Cerebellar cortex (tissue), 1 donor: ENCODE measurements at regions not wholly inside any gene's neighbourhood (a gene's known extent, or its start where the extent isn't known, plus 50 kb on each side); places are given as distances from the start of the nearest gene placed in this dataset.
A peak's percentile ranks its signal among the peaks of the same experiment; 100 is the strongest.
"Not testable (repeated sequence)": the region's sequence is repeated elsewhere in the genome, so short reads cannot be mapped to it uniquely, and the experiment has no call there.

ENCODE experiments used
- DNase-seq: peaks from one replicate; pipeline ENCODE4 v3.0.0-alpha.2; 2015; ENCODE audit warnings: low spot score

DNA sequence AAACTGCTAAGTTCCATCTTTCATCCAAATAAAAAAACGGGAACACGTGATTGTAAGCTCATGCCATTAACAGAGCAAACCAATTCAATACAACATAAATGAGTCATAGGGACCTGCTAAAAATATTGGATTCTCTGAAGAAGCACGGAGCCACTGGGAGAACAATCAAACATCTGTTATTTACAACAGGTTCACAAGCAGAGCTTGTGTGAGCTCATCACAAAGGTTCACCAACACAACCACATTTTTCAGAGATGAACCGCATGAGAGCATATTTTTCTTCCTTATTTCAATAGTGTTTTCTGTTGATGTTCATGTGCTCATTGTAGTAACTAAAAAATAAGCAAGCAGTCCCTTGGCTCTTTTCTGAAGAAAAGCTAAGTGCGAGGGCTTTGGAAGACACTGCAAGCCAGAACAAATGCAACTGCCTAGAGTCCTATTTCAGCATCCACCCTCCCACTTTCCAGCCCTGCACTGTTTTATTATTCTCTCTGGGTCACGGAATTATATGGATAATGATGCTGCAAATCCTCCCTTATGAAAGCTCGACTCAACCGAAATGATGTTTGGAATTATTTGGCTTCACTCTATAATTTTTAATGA, 545.8 kb downstream of the LIG4 start:
- DNase-seq, result no peak

DNA sequence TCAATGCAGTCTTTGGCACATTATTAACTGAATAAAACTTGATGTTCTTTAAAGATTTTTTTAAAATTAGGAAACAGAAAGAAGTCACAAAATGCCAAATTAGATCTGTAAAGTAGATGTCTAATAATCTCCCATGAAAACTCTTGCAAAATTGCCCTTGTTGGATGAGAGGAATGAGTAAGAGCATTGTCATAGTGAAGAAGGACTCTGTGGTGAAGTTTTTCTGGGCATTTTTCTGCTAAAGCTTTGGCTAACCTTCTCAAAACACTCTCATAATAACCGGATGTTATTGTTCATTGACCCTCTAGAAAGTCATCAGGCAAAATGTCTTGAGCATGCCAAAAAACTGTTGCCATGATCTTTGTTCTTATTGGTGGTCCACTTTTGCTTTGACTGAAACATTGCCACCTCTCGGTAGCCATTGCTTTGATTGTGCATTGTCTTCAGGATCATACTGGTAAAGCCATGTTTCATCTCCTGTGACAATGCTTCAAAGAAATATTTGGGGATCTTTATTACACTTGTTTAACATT, 549.3 kb downstream of the LIG4 start:
- DNase-seq, result no peak

DNA sequence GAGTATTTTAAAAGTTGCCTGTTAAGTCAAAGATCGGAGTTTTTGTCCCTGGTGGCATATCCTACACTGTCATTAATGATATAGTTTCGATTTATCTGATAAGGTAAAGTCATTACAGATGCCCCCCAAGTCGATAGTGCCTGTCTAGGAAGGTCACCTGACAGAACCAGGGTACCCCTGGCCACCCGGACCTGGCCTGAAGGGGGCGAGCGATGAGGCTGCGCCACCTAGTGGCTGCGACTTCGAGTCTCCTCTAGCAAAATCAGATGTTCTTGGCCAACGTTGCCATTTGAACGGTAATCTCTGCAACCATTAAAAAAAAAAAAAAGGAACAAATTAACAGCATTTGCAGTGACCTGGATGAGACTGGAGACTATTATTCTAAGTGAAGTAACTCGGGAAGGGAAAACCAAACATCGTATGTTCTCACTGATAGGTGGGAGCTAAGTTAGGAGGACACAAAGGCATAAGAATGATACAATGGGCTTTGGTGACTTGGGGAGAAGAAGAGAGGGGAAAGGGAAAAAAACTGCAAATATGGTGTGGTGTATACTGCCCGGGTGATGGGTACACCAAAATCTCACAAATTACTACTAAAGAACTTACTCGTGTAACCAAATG, 565.1 kb downstream of the LIG4 start:
- DNase-seq, result peak; percentile 54

DNA sequence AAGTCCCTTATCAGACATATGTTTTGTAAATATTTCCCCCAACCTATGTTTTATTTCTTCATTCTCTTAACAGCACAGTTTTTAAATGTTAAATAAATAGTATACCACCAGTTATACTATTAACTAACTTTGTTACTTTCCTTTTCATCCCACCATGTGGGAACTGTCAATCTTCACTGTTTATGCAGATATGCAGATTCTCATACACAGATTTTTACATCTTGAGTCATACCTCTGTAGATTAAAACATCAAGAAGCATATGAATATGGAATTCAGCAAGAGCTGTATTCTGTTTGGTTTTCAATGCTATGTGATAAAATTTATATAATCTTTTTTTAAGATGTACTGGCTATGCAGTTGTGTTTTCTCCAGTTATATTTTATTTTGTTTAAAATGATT, 566.3 kb downstream of the LIG4 start:
- no peak for DNase-seq

DNA sequence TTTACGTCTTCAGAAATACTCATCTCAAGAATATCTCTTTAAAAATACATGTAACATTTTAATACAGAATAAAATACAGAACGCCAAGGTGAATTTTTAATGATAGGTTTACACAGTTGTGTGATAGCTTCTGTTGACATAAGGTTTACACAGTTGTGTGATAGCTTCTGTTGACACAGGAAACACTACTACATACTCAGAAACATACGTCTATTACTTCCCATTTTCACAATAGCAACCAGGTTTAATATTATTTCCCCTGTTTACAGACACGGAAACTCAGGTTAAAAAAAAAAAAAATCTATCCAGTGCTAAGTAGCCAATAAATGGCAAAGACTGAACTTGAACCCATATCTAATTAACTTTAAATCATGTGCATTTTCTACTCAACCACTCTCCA, 571.2 kb downstream of the LIG4 start:
- DNase-seq, result no peak

DNA sequence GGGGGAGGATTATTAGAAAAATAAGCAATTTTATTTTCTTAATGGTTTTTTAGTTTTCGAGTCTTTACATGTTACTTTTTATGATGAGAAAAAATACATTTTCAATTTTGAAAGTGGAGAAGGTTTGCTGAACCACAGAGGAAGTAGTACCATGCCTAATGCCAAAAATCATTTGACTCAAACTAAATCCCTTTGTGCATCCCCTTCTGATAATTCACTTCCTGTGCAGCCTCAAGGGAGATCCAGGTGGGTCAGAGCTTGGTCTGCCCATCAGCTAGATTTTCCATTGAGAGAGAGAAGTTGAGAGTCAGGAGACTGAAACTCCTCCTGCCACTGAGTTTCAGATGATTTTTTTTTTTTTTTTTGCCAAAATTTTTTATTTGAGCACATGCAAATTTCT, 571.7 kb downstream of the LIG4 start:
- no peak for DNase-seq

DNA sequence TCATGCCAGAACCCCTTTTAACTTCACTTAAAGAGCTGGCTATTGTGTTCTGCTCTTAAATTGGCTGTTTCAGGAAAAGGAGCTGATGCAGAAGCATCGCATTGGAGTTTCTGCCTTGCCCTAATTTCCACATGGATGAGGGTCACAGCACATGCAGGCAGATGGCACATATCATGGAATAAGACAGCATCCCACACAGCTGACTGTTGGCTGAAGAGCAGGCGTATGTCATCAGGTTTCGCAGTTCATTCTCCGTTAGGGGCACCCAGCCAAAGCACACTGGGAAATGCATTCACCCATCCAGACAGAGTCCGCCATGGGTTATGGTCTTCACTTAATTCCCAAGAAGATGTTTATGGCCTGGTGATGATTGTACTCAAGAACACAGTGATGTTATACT, 572.5 kb downstream of the LIG4 start:
- peak; percentile 88 for DNase-seq

DNA sequence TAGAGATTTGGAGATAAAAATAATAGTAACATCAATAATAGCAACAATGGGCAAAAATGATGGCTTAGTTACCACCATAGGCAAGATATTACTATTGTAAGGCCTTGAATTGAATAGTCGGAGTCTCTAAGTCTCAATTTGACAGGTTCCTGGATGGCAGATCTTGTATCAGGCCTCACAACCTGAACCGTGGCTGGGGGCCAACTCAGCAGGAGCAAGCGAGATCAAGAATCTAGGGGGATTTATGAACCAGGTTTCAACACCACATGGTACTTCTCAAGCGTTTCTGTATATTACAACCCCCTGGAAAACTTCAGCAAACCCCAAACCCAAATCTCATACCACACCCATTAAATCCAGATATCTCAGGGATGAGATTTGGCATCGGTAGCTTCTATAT, 573.8 kb downstream of the LIG4 start:
- peak; percentile 70 for DNase-seq

DNA sequence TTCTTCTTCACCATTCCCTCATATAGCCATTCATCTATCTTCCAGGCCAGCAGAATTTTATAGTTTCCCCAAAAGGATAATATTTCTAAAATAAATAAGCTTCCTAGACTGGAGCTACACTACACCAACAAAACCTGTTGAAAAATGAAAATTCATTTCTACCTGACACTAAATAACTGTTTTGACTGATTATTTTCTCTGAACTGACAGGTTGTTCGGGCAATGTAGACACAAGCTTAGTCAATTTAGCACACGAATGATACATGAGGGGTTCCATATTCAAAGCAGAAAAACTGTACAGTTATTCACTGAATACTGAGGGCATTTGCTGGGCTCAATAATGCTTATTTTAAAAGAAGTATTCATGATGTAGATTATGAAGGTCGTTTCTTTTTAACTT, 589.7 kb downstream of the LIG4 start:
- DNase-seq, result no peak

DNA sequence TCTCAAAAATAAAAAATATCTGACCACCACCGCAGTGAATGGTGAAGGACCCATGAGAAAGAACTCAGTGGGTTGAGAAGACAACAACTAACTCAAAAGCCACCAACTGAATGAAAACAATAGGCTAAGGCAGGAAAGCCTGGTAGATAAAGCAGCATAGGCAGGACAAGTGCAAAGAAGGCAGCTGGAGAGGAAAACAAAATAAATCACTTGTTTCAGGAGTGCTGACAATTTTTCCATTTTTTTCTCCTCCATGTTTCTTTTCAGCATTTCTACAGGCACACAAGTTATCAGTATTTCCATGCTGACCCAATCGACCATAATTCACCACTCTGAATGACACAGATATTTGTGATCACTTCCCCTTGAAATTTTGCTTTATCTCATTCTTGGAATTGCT, 597.8 kb downstream of the LIG4 start:
- DNase-seq, result no peak

DNA sequence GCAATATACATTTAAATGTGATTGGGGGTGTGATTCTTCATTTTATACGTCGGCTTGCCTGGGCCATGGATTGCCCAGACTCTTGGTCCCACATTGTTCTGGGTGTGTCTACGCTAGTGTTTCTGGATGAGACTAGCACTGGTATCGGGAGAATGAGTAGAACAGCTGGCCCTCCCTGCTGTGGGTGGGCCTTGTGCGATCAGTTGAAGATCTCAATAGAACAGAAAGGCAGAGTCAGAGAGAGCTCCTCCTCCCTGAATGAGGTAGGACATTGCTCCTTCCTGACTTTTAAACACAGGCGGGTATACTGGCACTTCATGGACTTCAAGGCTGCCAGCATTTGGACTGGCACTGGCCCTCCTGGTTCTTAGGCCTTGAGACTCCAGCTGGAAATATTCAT, 603.0 kb downstream of the LIG4 start:
- no peak for DNase-seq

DNA sequence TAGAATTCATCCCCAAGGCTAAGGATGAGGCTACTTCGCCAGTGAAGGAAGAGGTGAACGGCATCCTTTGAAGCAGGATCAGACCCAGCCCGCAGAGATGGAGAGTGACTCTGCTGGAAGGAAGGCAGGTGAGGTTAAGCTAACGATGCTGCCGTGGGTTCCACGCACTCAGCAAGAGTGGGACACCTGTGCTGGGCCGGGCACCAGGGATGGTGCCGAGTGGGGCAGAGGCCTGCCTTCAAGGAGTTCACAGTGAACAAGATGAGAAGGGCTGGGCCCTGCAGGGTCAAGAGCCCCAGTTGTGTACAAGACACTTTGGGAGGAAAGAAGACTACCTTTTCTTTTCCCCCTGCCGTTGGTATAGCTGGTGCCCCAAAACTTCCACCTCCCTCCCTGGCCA, 606.6 kb downstream of the LIG4 start:
- DNase-seq, result no peak

DNA sequence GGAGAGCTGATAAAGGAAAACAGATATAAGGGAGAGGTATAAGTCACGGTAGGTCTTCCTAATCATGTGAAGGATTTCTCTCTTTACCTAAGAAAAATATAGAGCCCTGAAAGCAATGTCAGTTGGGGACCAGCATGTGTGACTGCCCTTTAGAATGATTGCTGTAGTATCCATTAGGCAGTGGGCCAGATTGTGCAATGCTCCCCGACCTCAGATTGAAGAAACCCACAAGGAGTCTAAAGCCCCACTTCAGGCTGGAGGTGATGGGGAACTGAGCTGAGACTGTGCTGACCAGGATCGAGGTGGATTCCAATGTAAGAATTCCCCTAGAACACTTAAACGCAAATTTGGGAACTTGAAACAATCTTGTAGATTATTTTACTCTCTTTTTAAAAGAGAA, 614.4 kb downstream of the LIG4 start:
- no peak for DNase-seq

DNA sequence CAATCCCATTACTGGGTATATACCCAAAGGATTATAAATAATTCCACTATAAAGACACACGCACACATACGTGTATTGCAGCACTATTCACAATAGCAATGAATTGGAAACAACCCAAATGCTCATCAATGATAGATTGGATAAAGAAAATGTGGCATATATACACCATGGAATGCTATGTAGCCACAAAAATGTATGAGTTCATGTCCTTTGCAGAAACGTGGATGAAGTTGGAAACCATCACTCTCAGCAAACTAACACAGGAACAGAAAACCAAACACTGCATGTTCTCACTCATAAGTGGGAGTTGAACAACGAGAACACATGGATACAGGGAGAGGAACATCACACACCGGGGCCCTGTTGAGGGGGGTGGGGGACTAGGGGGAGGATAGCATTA, 619.0 kb downstream of the LIG4 start:
- not testable (repeated sequence) for DNase-seq

DNA sequence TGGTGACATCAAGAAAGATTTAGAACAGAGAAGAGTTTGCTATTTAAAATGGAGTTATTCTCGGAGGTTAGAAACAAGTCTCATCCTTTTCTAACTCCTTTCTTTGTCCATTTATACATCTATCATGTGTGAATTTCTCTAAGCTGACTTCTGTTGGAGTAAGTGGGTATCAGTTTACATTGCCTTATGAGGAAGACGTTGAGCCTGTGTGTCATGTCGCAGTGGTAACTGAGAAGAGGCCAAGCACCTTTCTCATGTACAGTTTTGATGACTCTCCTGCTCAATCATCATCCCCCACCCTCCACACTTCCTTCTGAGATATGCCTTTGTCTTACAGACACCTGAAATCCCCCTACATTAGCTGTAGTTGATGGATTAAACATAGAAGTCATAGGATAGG, 624.8 kb downstream of the LIG4 start:
- no peak for DNase-seq

DNA sequence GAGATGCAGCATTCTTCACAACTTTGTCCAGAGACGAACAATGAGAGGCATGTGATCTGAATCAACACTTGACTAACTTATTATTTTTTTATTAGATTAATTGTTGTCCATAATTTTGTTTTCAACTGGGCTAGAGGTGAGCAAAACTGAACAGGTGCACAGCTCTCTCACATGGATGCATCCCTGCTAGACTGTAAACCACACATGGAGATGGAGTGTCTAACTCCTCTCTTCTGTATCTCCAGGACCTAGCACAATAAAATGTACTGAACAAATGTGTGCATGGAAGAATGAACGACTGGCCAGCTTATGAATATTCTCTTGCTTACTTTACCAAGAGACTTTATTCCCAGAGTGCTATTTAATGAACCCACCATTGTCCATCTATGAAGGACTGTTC, 627.7 kb downstream of the LIG4 start:
- peak; percentile 57 for DNase-seq

DNA sequence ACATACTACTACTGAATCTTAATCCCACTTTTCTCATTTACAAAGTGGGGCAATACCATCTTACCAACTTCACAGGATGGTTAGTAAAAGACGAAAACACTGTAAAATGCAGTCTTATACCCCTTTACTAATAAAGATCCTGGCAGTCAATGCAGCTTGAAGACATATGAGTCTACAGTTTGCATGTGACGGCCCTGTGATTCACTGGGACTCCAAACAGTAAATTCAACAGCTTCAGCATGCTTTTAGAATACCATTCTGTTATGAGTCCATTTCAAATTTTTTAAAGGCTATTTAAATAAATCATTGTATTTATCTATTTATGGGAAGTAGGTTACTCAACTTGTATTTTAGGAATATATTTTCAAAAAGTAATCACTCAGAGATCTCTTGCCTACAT, 629.1 kb downstream of the LIG4 start:
- peak; percentile 25 for DNase-seq

DNA sequence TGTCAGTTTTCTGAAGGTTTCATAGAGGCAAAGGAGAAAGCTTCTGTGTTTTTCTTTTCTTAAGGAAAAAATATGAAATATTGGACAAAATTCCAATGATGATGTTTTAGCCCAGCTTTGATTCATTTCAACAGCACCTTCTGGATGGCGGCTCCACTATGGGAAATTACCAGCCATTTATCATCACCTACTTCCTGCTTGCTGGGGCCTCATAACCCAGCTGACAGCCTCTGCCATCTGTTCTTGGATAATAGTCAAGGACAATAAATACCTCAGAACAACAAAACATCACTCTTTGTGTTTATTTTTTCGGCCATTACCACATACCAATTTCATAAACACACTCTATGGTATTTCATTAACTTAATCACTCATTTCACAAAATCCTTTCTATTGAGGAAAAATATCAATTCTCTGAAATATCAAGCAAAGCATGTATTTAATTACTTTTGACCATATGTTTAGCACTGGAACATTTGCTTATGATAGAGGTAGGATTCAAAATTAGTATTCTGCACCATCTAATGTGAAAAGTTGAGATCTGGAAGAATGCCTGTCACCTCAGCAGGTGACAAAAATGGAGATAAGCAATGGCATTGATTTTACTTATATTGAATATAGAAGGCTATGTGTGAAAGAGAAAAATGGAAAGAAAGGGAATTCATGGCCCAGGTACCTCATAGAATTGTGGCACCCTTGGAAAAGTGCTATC, 629.7 kb downstream of the LIG4 start:
- peak; percentile 82 for DNase-seq

DNA sequence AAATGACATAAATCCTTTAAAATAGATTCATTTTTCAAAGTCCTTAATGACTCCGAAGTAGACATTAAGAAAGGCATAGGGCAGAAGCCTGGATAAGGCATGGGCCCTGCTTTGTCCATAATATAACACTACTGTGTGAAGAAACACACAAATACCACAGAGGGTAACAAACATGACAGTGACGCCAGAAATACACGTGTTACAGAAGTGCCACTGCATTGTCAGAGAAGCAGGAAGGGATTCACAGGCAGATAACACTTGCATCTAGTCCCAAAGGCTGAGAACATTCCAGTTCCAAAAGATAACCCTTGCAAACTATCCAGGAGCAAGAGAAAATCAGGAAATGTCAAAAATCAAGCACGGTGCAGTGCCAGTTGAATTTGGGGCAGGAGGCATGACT, 633.2 kb downstream of the LIG4 start:
- DNase-seq, result no peak

DNA sequence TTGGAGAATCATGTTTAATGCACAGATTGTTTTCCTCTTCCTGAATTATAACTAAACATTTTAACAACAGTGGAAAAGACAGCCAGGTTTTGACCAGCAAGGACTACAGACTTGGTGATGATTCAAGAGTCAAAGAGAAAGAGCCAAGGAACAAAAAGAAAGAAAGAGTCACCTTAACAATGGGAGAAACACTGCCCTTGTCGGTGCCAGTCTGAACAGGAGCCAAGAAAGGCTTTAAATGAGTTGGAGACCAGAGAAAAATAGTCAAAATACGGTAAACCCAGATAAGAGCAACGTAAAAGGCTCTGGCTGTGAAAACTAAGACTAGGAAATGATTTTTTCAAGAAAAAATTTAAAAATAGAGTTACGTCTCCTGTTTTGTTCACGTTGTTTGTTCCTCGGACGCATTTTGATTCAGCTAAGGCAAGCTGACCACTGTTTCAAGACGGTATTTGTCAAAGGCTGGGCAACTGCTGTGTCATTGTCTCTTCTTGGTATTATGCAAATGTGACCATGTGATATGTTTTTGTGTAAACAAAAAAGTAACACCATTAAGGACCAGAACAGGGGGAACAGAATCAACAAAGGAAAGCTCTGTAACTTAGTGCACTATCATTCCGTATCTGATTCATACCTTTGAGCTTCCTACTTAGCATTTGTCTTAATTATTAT, 634.5 kb downstream of the LIG4 start:
- DNase-seq, result no peak

DNA sequence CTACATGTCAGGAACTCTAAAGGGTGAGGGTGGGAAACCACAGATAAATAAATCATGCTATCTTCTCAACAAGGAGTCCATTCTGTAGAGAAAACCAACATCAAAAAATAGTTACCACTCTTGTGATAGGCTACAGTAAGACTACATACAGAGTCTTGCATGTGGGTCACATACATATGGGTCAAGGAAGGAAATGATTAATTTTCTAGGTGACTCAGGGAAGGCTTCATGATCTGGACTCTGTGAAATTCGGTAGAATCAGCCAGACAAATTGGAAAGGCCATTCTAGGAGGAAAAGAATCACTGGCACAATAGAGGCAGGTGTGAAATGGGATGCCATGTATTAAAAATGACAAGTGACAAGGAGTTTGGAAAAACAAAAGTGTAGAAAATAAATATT, 638.9 kb downstream of the LIG4 start:
- DNase-seq, result no peak

DNA sequence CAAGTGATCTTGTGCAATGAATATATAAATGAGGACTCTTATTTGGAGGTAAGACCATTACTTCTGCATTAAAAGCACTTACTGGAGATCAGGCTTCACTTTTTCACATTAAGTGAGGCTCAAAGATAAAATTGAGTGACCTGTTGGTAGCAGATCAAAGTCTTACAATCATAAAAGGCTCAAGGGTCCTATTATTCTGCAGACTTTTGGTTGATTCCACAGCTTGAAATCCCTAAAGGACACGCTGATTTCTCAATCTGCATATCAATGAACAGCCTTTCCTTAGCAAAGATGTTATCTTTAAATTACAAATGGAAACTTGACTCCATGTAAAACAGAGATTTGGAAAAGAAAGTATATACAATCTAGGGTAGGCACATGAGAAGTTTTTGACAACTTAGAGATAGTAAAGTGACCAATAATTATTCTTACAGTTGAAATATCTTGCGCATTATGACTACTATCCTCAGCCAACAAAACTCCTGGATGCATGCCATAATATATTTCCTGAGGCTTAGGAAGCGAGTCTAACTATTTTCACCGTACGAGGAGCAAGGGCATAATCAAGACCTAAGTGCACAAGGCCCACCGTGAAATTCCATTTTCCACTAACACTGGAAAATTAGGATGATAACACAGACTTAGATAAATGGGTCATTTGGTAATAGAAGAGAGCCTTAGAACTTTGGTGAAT, 640.7 kb downstream of the LIG4 start:
- no peak for DNase-seq
